ENCODE measurements at regions not wholly inside any gene's neighbourhood (a gene's known extent, or its start where the extent isn't known, plus 50 kb on each side); places are given as distances from the start of the nearest gene placed in this dataset.
"Not testable (repeated sequence)": the region's sequence is repeated elsewhere in the genome, so short reads cannot be mapped to it uniquely, and the experiment has no call there.

DNA sequence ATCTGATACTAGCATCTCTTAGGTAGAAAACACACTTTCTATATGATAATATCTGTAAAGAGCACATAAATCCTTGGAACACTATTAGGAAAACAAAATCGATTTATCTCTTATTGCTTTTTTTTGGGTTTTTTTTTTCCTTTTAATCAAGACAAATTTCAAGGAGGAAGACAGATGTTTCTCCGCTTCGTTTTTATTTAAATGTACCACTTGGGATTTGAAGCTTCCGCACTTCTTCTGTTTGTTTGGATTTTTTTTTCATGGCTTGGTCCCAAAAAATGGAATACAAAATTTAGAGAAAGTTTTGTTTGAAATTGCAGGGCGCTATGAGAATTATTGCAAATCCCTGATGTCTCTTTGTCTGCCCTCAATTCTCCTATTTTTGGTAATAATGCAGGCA lies 51.7 kb upstream of the NBPF19 start:
- TF ChIP-seq POLR2AphosphoS5 (IDR thresholded peaks at IDR 0.05): not testable (repeated sequence)
- TF ChIP-seq, protein P1, sequence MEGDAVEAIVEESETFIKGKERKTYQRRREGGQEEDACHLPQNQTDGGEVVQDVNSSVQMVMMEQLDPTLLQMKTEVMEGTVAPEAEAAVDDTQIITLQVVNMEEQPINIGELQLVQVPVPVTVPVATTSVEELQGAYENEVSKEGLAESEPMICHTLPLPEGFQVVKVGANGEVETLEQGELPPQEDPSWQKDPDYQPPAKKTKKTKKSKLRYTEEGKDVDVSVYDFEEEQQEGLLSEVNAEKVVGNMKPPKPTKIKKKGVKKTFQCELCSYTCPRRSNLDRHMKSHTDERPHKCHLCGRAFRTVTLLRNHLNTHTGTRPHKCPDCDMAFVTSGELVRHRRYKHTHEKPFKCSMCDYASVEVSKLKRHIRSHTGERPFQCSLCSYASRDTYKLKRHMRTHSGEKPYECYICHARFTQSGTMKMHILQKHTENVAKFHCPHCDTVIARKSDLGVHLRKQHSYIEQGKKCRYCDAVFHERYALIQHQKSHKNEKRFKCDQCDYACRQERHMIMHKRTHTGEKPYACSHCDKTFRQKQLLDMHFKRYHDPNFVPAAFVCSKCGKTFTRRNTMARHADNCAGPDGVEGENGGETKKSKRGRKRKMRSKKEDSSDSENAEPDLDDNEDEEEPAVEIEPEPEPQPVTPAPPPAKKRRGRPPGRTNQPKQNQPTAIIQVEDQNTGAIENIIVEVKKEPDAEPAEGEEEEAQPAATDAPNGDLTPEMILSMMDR (IDR thresholded peaks at IDR 0.05): not testable (repeated sequence)
